Left ventricle myocardium superior (tissue), 1 donor: ENCODE measurements at regions not wholly inside any gene's neighbourhood (a gene's known extent, or its start where the extent isn't known, plus 50 kb on each side); places are given as distances from the start of the nearest gene placed in this dataset.
A peak's percentile ranks its signal among the peaks of the same experiment; 100 is the strongest.
"Not testable (repeated sequence)": the region's sequence is repeated elsewhere in the genome, so short reads cannot be mapped to it uniquely, and the experiment has no call there.

Experiments used
- ATAC-seq: fragments of 200-7000 bp; cut with Tn5 transposase; one replicate; pipeline ENCODE4 v1.9.1; 2020; ENCODE audit warnings: mild to moderate bottlenecking, moderate library complexity
- DNase-seq: peaks from one replicate; pipeline ENCODE4 v3.0.0-alpha.2; 2020
- intact Hi-C: fragments of 100-400 bp; cut with micrococcal nuclease; formaldehyde crosslinking; loops from one replicate; pipeline ENCODE4 v1.11.0; 2022
- donor health status: DM: no; HTN: yes; CAD: no; lungs with severe emphysema.

DNA sequence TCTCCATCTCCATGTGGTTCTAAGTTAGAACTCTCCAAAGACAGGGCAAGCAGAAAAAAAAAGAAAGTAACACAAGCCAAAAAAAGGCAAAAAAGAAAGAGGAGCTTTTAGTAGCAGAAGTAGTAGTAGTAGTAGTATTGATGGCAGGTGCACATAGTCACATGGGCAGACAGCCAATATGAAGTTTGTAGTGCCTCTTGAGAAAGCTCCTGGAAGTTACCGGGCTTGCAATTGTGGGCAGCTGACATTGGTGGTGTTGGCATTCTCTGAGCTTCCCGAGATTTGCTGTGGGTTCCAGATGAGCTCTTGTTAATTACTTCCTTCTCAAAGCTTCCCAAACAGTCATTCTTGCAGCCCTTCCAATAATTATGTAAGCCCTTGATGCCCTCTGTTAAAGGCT lies 1128.5 kb downstream of the TYW1 start:
- intact Hi-C loops, result no loop called here
- DNase-seq, result no peak
- no peak for ATAC-seq

DNA sequence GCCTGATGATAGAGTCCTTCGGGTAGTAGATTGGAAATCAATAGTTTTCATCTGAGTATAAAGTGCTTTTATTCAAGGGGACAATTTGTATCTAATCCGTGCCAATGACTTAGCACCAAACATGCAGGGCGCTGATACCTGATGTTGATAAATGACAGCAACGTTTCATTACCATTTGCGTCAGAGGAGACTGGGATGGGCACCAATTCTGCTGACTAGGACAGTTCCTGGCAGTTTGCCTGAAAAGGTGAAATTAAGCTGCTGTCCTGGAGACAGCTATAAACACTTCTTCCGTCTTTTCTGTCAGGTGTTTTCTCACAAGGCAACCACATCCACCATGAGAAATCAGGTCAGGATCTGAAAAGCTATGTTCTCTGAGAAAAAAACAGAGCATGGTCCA lies 1136.4 kb downstream of the TYW1 start:
- intact Hi-C loops, result no loop called here
- no peak for ATAC-seq
- no peak for DNase-seq

DNA sequence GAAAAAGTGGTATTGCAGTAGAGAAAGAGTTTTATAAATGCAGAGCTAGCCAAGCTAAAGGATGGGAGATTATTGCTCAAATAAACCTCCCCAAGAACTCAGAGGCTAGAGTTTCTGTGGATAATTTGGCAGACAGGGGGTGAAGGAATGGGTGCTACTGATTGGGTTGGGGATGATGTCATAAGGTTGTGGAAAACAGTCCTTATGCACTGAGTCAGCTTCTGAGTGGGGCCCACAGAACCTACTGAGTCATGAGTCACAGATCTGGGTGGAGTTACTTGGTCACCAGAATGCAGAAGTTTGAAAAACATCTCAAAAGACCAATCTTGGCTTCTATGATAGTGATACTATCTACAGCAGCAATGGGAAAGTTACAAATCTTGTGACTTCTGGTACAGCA lies 1146.7 kb downstream of the TYW1 start:
- DNase-seq (no peak), ATAC-seq (no peak)
- intact Hi-C loops, result no loop called here

DNA sequence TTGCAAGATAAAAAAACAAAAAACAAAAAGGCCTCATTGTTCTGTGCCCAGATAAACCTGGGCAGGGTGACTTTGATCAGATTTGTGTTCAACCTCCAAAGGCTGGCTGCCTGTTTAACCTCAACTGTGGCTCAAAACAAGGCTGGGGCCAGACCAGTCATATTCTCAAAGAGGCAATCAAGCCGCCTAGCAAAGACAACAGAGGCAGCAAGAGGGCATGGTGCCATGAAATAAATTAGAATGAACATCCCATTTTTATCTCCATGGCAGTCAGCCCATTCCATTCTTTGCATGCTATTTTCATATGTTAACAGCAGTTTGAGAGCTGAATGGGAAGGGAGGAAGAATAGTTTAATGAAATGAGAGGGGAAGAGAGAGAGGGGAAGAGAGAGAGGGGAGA lies 1150.3 kb downstream of the TYW1 start:
- ATAC-seq, result no peak
- intact Hi-C loops, result no loop called here
- DNase-seq, result no peak

DNA sequence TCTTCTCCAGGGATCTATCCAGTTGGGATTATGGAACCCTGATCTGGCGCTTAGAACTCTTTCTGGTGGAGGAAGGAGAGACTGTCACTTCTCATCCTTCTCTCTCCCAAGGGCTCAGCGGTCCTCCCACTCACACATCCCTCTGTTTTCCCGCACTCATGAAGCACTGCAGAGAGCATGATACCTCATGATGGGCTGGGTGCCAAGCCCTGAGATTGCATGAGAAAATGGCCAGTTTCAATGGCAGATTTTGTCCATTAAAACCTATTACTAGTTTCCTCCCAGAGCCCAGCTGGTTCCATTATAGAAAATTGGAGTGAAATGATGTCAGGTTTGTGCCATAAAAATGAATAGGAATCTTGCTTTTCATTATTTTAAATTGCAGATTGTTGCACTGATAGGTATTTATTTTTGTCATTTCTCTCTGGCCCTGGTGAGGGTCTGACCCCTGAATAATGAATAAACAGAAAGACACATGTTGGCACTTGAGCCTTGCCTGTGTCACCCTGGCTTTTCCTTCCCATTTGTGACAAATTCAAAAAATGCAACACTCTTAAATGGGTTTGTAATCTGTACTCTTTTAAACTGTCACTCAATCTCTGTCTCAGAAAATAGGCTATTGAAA lies 1151.1 kb downstream of the TYW1 start:
- no peak for ATAC-seq
- intact Hi-C loops, result no loop called here
- no peak for DNase-seq

DNA sequence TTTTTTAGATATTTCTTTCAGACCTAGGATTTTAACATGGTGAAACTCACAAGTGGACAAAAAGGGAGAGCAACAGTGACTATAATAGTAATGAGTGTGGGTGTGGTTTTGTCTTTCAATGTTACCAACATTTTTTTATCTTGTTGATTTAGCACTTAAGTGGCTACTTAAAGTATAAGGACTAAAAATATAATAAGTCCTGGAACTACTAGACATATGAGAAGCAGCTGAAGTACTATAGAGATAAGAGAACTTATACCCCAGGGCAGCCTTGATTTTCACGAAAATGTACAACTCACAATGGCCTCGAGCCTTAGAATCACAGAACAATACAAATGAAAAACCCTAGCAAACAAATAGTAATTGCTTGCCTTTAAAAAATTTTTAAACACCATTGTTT lies 1151.8 kb downstream of the TYW1 start:
- intact Hi-C loops, result no loop called here
- ATAC-seq, result no peak

DNA sequence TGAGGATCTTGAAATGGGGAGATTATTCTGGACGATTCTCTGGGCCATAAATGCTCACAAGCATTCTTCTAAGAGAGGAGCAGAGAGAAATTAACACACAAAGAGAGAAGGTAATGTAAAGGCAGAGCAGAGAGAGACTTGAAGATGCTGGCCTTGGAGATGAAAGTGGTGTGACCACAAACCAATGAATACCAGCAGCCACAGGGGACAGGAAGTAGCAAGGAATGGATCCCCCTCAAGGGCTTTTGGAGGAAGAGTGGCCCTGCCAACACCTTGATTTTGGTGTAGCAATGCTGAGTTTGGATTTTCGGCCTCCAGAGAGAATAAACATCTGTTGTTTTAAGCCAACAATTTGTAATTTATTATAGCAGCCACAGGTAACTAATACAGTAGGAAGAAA lies 1155.6 kb downstream of the TYW1 start:
- intact Hi-C loops, result no loop called here
- ATAC-seq, result no peak

More for the DNA sequence above, 1151.8 kb downstream of the TYW1 start:
- no peak for DNase-seq

DNA sequence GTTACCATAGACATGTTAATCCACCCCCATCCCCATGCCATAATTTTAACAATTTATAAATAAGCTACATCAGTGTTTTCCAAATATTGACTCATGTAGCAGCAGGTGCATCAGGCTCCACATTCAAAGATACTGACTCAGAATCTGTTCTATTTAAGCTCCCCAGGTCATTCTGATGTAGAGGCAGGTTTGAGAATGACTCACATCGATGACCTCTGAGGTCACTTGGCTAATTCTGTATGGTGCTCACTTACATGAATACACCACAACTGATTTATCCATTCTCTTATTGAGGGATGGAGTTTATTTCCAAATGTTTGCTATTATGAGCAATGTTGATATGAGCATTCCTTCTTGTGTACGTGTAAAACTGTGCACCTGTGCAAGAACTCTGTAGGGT lies 1159.0 kb downstream of the TYW1 start:
- ATAC-seq (no peak), DNase-seq (no peak)
- intact Hi-C loops, result no loop called here

More for the DNA sequence above, 1155.6 kb downstream of the TYW1 start:
- no peak for DNase-seq

DNA sequence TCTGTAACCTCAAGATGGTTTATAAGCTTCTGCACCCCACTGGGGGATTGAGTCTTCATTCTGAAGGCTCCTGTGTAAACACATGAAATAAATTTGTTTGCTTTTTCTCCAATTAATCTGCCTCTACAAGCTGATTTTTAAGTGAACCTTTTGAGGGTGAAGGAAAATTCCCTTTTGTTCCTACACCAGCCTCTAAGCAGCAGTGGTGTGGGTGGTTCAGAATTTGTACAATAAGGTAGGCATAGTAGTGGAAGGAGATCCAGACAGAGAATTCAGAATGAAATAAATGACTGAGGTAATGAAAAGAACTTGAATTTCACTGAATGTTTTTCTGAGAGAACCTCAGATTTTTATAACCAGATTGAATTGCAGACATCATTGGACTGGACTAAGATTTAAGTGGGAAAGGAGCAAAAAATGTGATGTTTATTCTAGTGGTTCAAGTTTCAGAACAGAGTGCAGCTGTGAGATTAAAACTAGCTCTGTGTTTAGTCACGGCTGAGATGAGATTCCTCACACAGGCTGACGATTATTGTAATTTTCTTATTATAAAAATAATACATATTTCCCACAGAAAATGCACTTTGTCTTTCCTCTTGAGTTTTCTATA lies 1162.2 kb downstream of the TYW1 start:
- intact Hi-C loops, result no loop called here
- DNase-seq (no peak), ATAC-seq (no peak)

DNA sequence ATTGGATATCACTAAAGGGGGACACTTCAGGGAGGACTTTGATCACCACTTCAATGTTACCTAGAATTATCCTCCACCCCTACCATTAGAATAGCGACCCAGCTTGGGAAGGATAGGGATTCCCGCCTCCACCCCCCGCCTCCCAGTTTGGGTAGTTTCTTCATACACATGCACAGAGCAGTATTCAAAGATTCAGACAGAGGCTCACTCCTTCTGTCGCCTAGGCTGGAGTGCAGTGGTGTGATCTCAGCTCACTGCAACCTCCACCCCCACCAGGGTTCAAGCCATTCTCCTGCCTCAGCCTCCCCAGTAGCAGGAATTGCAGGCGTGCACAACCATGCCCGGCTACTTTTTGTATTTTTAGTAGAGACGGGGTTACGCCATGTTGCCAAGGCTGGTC lies 1166.1 kb downstream of the TYW1 start:
- DNase-seq, result no peak
- intact Hi-C loops, result no loop called here
- ATAC-seq, result no peak

DNA sequence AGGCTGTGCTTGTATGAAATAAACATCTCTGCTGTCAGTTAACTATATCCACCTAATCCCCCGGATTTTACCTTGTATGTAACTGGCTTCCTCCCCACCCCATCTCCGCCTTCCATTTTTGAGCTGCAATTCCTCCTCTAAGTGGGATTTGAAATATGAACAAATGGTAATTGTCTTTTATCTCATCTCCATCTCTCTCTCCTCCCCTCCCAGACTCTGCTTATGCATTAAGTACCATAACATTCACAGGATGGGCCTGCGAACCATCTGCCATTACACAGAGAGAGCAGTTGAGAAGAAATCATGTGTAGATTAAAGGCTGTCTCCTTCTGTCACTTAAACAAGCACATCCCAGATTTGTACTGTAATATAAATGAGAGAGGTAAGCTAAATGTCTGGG lies 1169.9 kb downstream of the TYW1 start:
- intact Hi-C loops, result no loop called here
- no peak for ATAC-seq
- DNase-seq, result no peak

DNA sequence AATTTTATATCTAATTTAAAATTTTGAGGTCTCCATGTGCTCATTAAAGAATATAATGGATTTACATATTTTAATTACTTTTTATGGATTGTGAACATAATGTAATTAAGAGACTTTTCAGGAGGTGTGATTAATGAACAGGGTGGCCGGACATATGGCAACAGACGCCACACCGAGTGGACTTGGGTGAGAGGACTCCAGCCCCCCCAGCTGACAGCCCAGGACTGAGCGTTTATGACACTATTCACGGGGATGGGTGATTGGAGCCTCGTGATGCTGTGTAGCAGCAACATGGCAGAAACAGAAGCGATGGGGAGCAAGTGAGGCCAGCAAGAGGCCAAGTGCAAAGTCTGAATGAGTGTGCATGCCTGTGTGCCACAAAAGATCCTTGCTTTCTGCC lies 1176.9 kb downstream of the TYW1 start:
- DNase-seq (no peak), ATAC-seq (no peak)
- intact Hi-C loops, result no loop called here

DNA sequence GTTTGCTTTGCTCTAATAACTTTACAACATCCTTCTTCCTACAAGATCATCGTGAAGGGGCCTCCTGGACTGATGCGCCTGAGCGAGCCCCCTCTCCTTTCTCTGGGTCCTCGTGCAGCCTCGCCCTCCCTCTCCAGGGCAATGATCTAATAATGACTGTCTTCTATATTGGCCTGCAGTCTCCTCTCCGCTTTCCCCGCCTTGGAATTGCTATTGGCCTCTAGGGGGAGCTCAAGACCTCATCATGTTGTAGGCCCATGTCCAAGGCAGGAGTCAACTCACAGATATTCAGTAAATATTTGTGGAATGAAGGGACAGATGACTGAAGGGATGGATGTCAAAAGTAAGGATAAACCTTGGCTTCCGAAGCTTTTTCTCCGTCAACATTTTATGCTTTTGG lies 1180.3 kb downstream of the TYW1 start:
- ATAC-seq, result peak; percentile 64
- DNase-seq, result peak; percentile 30
- intact Hi-C loops, result no loop called here

DNA sequence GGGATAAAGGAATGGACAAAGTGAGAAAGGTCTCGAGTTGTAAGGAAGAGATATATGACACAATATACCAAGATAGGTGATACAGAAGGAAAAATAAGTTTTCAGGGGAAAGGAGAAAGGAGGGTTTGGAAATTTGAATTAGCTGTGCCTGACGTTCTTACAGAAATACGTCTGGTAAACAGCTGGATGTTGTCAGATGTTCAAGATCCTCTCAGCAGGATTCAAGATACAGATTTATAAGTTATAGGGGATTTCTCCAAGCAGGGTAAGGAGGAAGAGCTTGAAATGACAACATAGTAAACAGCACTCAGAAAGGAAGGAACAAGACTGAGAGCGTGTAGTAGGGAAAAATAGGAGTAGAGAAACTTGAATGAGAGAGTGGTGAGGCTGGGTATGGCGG lies 1184.1 kb downstream of the TYW1 start:
- intact Hi-C loops, result no loop called here
- ATAC-seq, result no peak

DNA sequence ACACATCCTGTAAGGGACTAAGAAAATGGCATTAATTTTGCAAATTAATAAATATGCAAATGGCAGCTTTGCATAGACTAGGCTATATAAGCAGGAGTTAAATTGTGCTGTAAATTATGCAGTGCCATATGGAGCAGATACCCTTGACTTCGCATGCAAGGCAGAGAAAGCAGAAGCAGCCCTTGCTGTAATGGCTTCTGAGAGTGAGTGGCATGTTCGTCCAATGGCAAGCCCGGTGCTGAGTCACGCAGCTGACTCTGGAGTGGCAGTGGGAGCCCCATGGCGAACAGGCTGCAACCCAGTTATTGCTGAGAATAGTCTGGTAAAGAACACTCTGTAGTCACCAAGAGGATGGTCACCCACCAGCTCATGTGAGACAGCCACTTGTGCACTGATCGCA lies 1186.5 kb downstream of the TYW1 start:
- DNase-seq (no peak), ATAC-seq (no peak)
- intact Hi-C loops, result no loop called here

More for the DNA sequence above, 1184.1 kb downstream of the TYW1 start:
- DNase-seq, result no peak

DNA sequence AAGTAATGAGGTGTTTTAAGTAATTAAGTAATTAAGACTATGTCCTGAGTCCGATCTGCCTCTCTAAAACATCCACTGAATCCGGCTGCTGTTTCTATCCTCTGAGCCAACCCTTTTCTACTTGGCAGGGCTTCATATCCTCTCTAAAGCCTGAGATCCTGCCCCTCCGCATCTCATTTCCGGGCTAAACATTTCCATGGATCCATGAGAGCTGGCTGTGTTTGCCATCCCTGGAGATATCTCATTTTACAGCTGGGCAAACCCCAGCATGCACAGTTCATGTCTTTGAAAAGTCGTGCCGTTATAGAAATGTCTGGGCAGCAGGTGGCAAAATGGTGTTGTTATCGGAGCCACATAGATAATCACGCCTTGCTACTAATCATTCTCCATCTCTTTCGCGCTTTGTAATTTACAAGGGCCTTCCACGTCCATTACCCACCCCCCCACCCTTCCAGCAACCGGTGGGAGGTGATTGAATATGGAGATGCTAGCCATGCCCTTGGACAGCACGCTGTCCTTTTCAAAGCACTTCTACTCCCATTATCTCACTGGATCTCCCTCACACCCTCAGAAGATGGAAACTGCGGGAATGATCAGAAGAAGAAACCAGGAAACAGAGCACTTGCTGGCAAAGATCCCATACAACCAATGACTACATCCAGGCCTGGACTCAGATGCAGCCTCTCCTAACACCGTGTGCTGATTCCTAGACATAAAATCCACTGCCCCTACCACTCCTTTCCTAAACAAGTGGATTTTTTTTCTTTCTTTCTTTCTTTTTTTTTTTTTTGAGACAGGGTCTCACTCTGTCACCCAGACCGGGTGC lies 1189.2 kb downstream of the TYW1 start:
- no peak for ATAC-seq
- no peak for DNase-seq
- intact Hi-C loops, result no loop called here

DNA sequence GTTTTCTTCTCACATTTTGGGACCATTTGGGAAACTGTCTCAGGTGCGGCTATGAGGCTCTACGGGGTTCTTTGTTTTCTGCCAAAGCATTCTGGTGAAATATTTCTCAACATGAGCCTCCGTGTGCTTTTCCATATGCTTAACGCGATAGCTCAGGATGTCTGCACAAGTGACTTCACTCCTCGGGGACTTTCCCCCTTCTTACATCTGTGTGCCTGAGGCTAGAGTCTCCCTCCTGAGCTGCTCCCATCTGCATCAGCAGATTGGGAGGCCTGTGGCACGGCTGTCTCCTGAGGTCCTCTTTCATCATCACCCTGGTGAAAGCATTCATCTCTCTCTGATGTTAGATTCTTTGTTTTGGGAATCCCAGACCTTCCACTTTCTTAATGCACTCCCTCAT lies 1190.9 kb downstream of the TYW1 start:
- intact Hi-C loops, result no loop called here
- DNase-seq (no peak), ATAC-seq (no peak)

DNA sequence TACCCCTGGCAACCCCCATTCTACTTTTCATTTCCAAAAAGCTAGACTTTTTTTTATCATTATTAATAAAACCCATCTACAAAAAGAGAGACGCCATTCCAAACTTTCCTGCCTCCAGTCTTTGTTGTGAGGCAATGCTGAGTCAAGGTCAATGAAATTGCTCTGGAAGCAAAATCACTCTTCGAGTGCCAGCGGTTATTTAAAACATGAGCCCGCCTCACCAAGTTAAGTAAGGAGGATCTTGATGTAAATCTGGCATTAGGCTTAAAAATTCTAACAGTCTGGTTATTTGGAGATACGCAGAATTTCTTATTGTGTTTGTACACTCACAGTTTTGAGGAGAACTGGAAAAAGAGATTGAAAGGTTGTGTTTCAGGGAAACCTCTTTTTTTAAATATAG lies 1196.3 kb downstream of the TYW1 start:
- ATAC-seq (no peak), DNase-seq (no peak)
- intact Hi-C loops, result no loop called here

DNA sequence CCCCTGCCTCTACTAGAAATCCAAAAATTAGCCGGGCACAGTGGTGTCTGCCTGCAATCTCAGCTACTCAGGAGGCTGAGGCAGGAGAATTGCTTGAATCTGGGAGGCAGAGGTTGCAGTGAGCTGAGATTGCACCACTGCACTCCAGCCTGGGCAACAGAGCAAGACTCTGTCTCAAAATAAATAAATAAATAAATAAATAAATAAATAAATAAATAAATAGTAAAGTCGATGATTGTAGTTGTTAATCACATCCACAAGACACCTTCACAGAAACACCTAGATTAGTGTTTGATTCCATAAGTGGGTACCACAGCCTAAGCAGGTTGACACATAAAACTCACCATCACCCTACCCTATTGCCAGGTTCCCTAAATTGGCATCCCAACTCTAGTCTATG lies 1199.0 kb downstream of the TYW1 start:
- intact Hi-C loops, DNase-seq, ATAC-seq: not testable (repeated sequence)

DNA sequence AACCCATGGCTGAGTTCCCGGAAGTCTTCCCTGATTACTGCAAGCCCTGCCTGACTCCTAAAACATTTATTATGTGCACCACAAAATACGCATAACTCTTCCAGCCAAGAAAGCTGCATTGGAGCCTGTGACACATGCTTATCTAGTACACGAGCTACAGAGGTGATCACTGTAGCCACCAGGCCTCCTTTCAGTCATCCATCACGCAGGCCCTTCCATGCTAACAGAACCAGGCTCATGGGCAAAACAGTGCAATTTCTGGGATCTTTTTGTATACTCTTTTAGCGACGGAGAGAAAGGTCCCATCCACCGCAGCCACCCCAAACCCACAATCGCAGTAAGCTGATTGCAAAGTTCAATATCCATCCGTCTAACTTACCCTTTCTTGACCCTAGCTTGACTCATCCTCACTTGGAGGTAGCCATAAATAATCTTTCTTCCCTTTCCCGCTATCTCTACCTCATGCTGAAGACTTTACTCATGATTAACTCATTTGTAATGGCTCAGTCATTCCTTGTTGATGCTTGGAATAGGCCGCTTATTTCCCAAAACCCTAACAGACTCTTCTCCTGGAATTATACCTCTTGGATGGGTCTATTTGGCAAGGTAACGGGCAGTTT lies 1203.5 kb downstream of the TYW1 start:
- intact Hi-C loops, result no loop called here
- no peak for ATAC-seq
- DNase-seq, result no peak
